Astrocyte of the cerebellum (primary cell): ENCODE measurements at regions not wholly inside any gene's neighbourhood (a gene's known extent, or its start where the extent isn't known, plus 50 kb on each side); places are given as distances from the start of the nearest gene placed in this dataset.

Experiments used
- DNase-seq: peaks from one replicate; pipeline ENCODE4 v3.0.0-alpha.2; 2011; ENCODE audit warnings: low read depth
- H3K4me3 ChIP-seq: 2 replicates; pipeline ENCODE4 v1.5.1; 2011; ENCODE audit warnings: mild to moderate bottlenecking, low read depth, low read length, moderate library complexity
- CTCF ChIP-seq: IDR thresholded peaks from 2 replicates; pipeline ENCODE4 v1.5.1; 2012; ENCODE audit warnings: low read length, low read depth, moderate library complexity, mild to moderate bottlenecking; ENCODE audit errors: missing control alignments
- in situ Hi-C: cut with HindIII; loops from 2 replicates; pipeline ENCODE4 v1.10.0; 2017; ENCODE audit warnings: low sequenced_read_pairs

DNA sequence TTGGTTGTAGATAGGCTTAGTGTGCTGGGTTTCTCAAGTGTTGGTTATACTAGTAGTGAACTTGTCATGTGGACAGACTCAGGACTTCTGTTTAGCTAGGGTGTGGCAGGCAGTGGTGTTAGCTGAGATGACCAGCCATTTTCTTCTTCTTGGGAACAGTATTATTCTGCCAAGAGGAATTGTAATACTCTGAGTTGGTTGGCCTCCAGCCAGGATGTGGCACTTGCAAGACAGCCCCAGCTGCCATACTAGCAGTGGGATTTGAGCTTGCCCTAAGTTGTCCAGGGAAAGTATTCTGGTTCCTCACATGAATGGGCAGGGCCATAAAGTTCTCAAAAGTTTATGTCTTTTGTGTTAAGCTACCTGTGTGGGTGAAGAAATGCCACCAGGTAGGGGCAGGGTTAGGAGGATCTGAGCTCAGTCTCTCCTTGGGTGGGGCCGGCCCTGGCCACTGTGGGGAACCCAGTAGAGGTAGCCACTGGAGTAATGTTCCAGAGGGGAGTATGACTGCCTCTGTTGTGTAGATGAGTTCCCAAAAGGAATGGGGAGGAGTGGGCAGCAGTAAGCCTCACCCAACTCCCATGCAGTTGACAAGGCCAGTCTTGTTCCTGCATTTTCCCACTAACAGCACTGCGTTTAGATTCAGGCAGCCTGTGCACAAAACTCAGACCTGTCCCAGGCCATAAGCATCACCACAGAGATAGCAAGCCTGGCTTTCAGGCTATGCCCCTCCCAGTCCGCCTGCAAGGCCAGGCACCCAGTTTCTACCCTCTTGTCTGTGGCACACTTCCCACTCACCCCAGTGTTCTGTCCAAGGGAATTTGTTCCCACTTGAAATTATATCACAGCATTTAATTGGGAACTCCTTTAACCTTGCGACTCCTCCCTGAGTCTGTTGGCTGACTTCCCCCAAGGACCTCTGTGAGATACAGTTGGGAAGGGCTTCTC, 250.7 kb downstream of the ANXA1 start:
- DNase-seq: no peak
- no peak for TF ChIP-seq CTCF
- H3K4me3 ChIP-seq: no peak overlapping the region
- in situ Hi-C loops: no loop called here

GRCh38 chr9:73411494-73411893, 259.8 kb downstream of the ANXA1 start:
- H3K4me3 ChIP-seq: no peak overlapping the region
- in situ Hi-C loops: no loop called here
- DNase-seq: no peak
- TF ChIP-seq CTCF: no peak

GRCh38 chr9:73412874-73413273, 261.2 kb downstream of the ANXA1 start:
- in situ Hi-C loops: no loop called here
- DNase-seq: no peak
- no peak for TF ChIP-seq CTCF

GRCh38 chr9:73423891-73424290, 272.2 kb downstream of the ANXA1 start:
- in situ Hi-C loops: no loop called here
- no peak for TF ChIP-seq CTCF
- DNase-seq: no peak

More at GRCh38 chr9:73412874-73413273, 261.2 kb downstream of the ANXA1 start:
- no peak overlapping the region for H3K4me3 ChIP-seq

GRCh38 chr9:73426269-73426668, 274.6 kb downstream of the ANXA1 start:
- no peak for TF ChIP-seq CTCF
- no peak overlapping the region for H3K4me3 ChIP-seq
- DNase-seq: no peak
- in situ Hi-C loops: no loop called here

More at GRCh38 chr9:73423891-73424290, 272.2 kb downstream of the ANXA1 start:
- no peak overlapping the region for H3K4me3 ChIP-seq

GRCh38 chr9:73434826-73435225, 283.2 kb downstream of the ANXA1 start:
- in situ Hi-C loops: no loop called here
- no peak for DNase-seq

More at GRCh38 chr9:73434826-73435225, 283.2 kb downstream of the ANXA1 start:
- no peak for TF ChIP-seq CTCF
- no peak overlapping the region for H3K4me3 ChIP-seq
